ENCODE measurements at regions not wholly inside any gene's neighbourhood (a gene's known extent, or its start where the extent isn't known, plus 50 kb on each side); places are given as distances from the start of the nearest gene placed in this dataset.
"Not testable (repeated sequence)": the region's sequence is repeated elsewhere in the genome, so short reads cannot be mapped to it uniquely, and the experiment has no call there.

GRCh38 chr2:34899079-34899478, 1300.0 kb upstream of the FAM98A start:
- DNase-seq = no peak

- no peak for DNase-seq
Observed at GRCh38 chr2:34892766-34893165, 1293.7 kb upstream of the FAM98A start.

- no peak for DNase-seq
Observed at GRCh38 chr2:34892256-34892655, 1293.2 kb upstream of the FAM98A start.

- no peak for DNase-seq
Observed at GRCh38 chr2:34875091-34875745, 1276.1 kb upstream of the FAM98A start.

GRCh38 chr2:34853646-34854045, 1254.5 kb upstream of the FAM98A start:
- DNase-seq = no peak

GRCh38 chr2:34851804-34852203, 1252.7 kb upstream of the FAM98A start:
- no peak for DNase-seq

GRCh38 chr2:34849827-34850226, 1250.7 kb upstream of the FAM98A start:
- DNase-seq = no peak

GRCh38 chr2:34848691-34849090, 1249.6 kb upstream of the FAM98A start:
- DNase-seq = no peak

- DNase-seq = no peak
Observed at GRCh38 chr2:34848132-34848531, 1249.0 kb upstream of the FAM98A start.

- no peak for DNase-seq
Observed at GRCh38 chr2:34844629-34845028, 1245.5 kb upstream of the FAM98A start.

- DNase-seq = no peak
Observed at GRCh38 chr2:34838408-34838807, 1239.3 kb upstream of the FAM98A start.

GRCh38 chr2:34836361-34836760, 1237.3 kb upstream of the FAM98A start:
- DNase-seq = no peak

GRCh38 chr2:34831096-34831495, 1232.0 kb upstream of the FAM98A start:
- no peak for DNase-seq

- DNase-seq = no peak
Observed at GRCh38 chr2:34828481-34828880, 1229.4 kb upstream of the FAM98A start.

GRCh38 chr2:34827398-34827797, 1228.3 kb upstream of the FAM98A start:
- DNase-seq = no peak

GRCh38 chr2:34825686-34826085, 1226.6 kb upstream of the FAM98A start:
- DNase-seq = no peak

- no peak for DNase-seq
Observed at GRCh38 chr2:34822616-34823015, 1223.5 kb upstream of the FAM98A start.

- no peak for DNase-seq
Observed at GRCh38 chr2:34815052-34815741, 1216.1 kb upstream of the FAM98A start.

GRCh38 chr2:34810456-34810855, 1211.4 kb upstream of the FAM98A start:
- DNase-seq = no peak

- DNase-seq = no peak
Observed at GRCh38 chr2:34808426-34808825, 1209.3 kb upstream of the FAM98A start.

- no peak for DNase-seq
Observed at GRCh38 chr2:34806891-34807290, 1207.8 kb upstream of the FAM98A start.

- no peak for DNase-seq
Observed at GRCh38 chr2:34806396-34806795, 1207.3 kb upstream of the FAM98A start.

- no peak for DNase-seq
Observed at GRCh38 chr2:34799556-34799955, 1200.5 kb upstream of the FAM98A start.

GRCh38 chr2:34795586-34795985, 1196.5 kb upstream of the FAM98A start:
- not testable (repeated sequence) for DNase-seq

GRCh38 chr2:34789169-34789568, 1190.1 kb upstream of the FAM98A start:
- DNase-seq = no peak

Data from NCI-H1930 (cell line).